DOHH2 (cell line): ENCODE measurements at regions not wholly inside any gene's neighbourhood (a gene's known extent, or its start where the extent isn't known, plus 50 kb on each side); places are given as distances from the start of the nearest gene placed in this dataset.

Source experiments
- H3F3A ChIP-seq: fragments of 200-600 bp; sonication (generic), shearing (Covaris generic); 2 replicates; pipeline ENCODE4 v1.6.0; 2016; ENCODE audit warnings: antibody characterized with exemption, mild to moderate bottlenecking; ENCODE audit not compliant: control insufficient read depth, insufficient read depth
- H3K27ac ChIP-seq: fragments of 200-600 bp; sonication (generic); 2 replicates; pipeline ENCODE4 v1.5.1; 2014; ENCODE audit warnings: low read depth, mild to moderate bottlenecking, low read length, moderate library complexity
- H3K27me3 ChIP-seq: fragments of 200-600 bp; sonication (generic); 2 replicates; pipeline ENCODE4 v1.6.1; 2014; ENCODE audit warnings: mild to moderate bottlenecking, low read length, mixed read lengths; ENCODE audit not compliant: control insufficient read depth
- H3K36me3 ChIP-seq: fragments of 200-600 bp; sonication (generic); 2 replicates; pipeline ENCODE4 v1.6.1; 2014; ENCODE audit warnings: mild to moderate bottlenecking, low read length, moderate library complexity, mixed read lengths; ENCODE audit not compliant: control insufficient read depth
- H3K4me1 ChIP-seq: fragments of 200-600 bp; sonication (generic); 2 replicates; pipeline ENCODE4 v1.6.1; 2014; ENCODE audit warnings: mild to moderate bottlenecking, low read length, mixed read lengths; ENCODE audit not compliant: control insufficient read depth
- H3K4me2 ChIP-seq: fragments of 200-600 bp; sonication (generic); 2 replicates; pipeline ENCODE4 v1.6.0; 2014; ENCODE audit warnings: mild to moderate bottlenecking, low read length, moderate library complexity
- H3K4me3 ChIP-seq: fragments of 200-600 bp; sonication (generic); 2 replicates; pipeline ENCODE4 v1.5.1; 2014; ENCODE audit warnings: mild to moderate bottlenecking, low read length, mixed read lengths
- H3K79me2 ChIP-seq: fragments of 200-600 bp; sonication (generic); 2 replicates; pipeline ENCODE4 v1.6.1; 2014; ENCODE audit warnings: mild to moderate bottlenecking, low read length, mixed read lengths; ENCODE audit not compliant: control insufficient read depth
- H3K9me2 ChIP-seq: fragments of 200-600 bp; sonication (generic); replicated peaks from 2 replicates; pipeline ENCODE4 v1.6.1; 2014; ENCODE audit warnings: mild to moderate bottlenecking, low read length, mixed read lengths; ENCODE audit not compliant: control insufficient read depth
- H3K9me3 ChIP-seq: fragments of 200-600 bp; sonication (generic); 2 replicates; pipeline ENCODE4 v1.6.1; 2014; ENCODE audit warnings: antibody characterized with exemption, low read length, mixed read lengths; ENCODE audit not compliant: control insufficient read depth, insufficient read depth
- H4K20me1 ChIP-seq: fragments of 200-600 bp; sonication (generic); 2 replicates; pipeline ENCODE4 v1.6.0; 2014; ENCODE audit warnings: low read depth, mild to moderate bottlenecking, antibody characterized with exemption, low read length, moderate library complexity; ENCODE audit not compliant: control insufficient read depth, insufficient read depth
- EZH2phosphoT487 ChIP-seq: fragments of 200-600 bp; sonication (generic); IDR thresholded peaks from 2 replicates; pipeline ENCODE4 v1.6.1; 2017; ENCODE audit warnings: borderline replicate concordance, mild to moderate bottlenecking, antibody characterized with exemption, low read length, moderate library complexity, mixed read lengths
- TF ChIP-seq, protein P1 (sequence below): fragments of 200-600 bp; sonication (generic); IDR thresholded peaks from one replicate; pipeline ENCODE4 v1.5.1; 2014; ENCODE audit warnings: antibody characterized with exemption, mild to moderate bottlenecking, low read depth, low read length; ENCODE audit not compliant: poor library complexity, severe bottlenecking

DNA sequence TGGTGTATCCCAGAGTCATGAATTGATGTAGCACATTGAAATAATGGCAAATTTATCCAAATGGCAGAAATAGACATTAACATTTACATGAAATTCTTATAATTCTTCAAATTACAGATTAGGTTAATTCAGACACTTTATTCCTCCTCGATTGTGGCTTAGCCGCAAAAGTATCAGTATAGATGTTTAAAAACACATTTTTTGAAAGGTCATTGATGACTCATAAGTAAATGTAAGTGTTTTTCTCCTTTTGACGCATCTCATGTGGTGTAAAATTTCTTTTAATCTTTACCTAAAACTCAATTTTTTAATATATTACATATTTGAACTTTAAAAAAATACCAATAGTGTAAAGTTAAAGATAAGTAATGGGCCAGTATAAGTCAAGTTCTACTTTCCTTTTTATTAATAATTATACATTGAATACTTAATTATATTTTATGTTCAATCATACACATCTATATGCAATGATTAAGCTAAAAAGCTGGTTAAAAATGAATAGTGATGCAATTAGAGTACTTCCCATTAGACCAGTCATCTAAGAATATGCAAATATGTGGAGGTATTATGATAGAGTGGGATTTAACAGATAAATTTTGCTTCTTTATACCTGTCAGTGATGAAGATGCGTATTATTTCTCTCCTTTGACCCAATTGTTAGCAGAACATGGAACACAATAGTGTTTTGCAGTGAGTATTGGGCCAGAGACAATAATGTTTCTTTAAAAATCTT, 678.1 kb upstream of the DPPA4 start:
- no peaks in the 10 kb centered on the region for H3K79me2 ChIP-seq
- H4K20me1 ChIP-seq: no peaks in the 10 kb centered on the region
- no peaks in the 10 kb centered on the region for H3K36me3 ChIP-seq
- H3K27me3 ChIP-seq: no peaks in the 10 kb centered on the region
- no peaks in the 10 kb centered on the region for H3K4me1 ChIP-seq
- H3K9me3 ChIP-seq: no peaks in the 10 kb centered on the region
- H3K9me2 ChIP-seq: no peaks in the 10 kb centered on the region
- no peak overlapping the region for H3K4me3 ChIP-seq
- H3K4me2 ChIP-seq: no peak overlapping the region
- H3F3A ChIP-seq: no peaks in the 10 kb centered on the region
- no peak for TF ChIP-seq EZH2phosphoT487
- TF ChIP-seq, protein P1, sequence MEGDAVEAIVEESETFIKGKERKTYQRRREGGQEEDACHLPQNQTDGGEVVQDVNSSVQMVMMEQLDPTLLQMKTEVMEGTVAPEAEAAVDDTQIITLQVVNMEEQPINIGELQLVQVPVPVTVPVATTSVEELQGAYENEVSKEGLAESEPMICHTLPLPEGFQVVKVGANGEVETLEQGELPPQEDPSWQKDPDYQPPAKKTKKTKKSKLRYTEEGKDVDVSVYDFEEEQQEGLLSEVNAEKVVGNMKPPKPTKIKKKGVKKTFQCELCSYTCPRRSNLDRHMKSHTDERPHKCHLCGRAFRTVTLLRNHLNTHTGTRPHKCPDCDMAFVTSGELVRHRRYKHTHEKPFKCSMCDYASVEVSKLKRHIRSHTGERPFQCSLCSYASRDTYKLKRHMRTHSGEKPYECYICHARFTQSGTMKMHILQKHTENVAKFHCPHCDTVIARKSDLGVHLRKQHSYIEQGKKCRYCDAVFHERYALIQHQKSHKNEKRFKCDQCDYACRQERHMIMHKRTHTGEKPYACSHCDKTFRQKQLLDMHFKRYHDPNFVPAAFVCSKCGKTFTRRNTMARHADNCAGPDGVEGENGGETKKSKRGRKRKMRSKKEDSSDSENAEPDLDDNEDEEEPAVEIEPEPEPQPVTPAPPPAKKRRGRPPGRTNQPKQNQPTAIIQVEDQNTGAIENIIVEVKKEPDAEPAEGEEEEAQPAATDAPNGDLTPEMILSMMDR: no peak
- no peak overlapping the region for H3K27ac ChIP-seq

DNA sequence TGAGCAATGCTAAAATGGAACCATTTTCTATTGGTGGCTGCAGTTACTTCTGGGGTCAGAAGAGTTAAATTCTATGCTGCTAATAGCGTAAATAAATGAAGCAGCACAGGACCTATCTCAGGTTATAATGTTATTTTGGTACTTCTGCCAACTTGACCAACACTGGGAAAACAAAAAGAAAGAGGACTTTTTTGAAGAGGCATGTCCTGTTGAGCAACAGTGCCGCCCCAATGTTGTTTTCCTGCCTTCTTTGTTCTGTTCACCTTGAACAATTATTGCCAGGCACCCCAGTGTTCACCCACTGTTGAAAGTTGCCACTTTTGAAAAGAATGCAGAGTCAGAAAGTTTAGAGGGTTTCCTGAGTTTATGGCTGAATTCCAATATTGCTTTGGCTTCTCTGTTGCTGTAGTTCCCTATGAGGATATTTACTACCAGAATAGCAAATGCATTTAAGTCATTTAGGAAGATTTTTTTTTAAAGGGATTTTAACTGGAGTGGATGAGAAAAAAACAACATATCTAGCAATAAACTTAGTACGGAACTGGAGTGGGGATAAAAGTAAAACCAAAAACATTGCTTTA, 679.0 kb upstream of the DPPA4 start:
- no peaks in the 10 kb centered on the region for H3K36me3 ChIP-seq
- no peak overlapping the region for H3K4me2 ChIP-seq
- no peaks in the 10 kb centered on the region for H3K4me1 ChIP-seq
- TF ChIP-seq, protein P1: no peak
- TF ChIP-seq EZH2phosphoT487: no peak
- no peak overlapping the region for H3K27ac ChIP-seq
- H3K4me3 ChIP-seq: no peak overlapping the region
- H3K27me3 ChIP-seq: no peaks in the 10 kb centered on the region
- H3K79me2 ChIP-seq: no peaks in the 10 kb centered on the region
- no peaks in the 10 kb centered on the region for H3F3A ChIP-seq
- H3K9me2 ChIP-seq: no peaks in the 10 kb centered on the region
- H4K20me1 ChIP-seq: no peaks in the 10 kb centered on the region
- H3K9me3 ChIP-seq: no peaks in the 10 kb centered on the region

DNA sequence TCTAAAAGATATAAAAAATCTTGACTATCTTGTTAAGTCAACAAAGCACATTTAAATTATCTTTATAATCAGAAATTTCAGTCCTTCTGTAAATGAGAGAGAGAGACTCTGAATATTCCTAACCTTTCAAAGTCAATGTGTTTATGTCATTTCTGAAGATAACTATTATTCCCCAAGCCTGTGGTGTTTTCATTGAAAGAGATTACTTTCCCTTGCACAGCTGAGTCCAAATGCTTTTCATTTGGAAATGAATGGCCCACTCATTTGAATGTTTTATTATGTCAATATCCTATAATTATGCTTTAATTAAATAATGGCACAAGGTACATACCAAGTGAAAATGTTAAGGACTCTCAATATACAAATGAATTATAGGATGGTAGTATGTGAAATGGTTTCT, 680.0 kb upstream of the DPPA4 start:
- H3K9me3 ChIP-seq: no peaks in the 10 kb centered on the region
- no peaks in the 10 kb centered on the region for H3K9me2 ChIP-seq
- H3K27me3 ChIP-seq: no peaks in the 10 kb centered on the region
- H3K27ac ChIP-seq: no peak overlapping the region
- TF ChIP-seq, protein P1: no peak
- no peak for TF ChIP-seq EZH2phosphoT487
- H3K4me3 ChIP-seq: no peak overlapping the region
- H3F3A ChIP-seq: no peaks in the 10 kb centered on the region
- H3K4me1 ChIP-seq: no peaks in the 10 kb centered on the region
- H3K4me2 ChIP-seq: no peak overlapping the region
- H3K36me3 ChIP-seq: no peaks in the 10 kb centered on the region
- H4K20me1 ChIP-seq: no peaks in the 10 kb centered on the region
- H3K79me2 ChIP-seq: no peaks in the 10 kb centered on the region
